Ovary (tissue), 3 donors: ENCODE measurements at regions not wholly inside any gene's neighbourhood (a gene's known extent, or its start where the extent isn't known, plus 50 kb on each side); places are given as distances from the start of the nearest gene placed in this dataset.

Experiments used
- EP300 ChIP-seq: sonication (generic); formaldehyde crosslinking; IDR thresholded peaks from one replicate; pipeline ENCODE4 v1.6.1; 2017; ENCODE audit warnings: antibody characterized with exemption
- POLR2A ChIP-seq: fragments of 450-650 bp; IDR thresholded peaks from one replicate; pipeline ENCODE4 v1.6.1; 2017; ENCODE audit warnings: antibody characterized with exemption, mild to moderate bottlenecking, moderate library complexity
- TF ChIP-seq, protein P1 (sequence below), 3 donors: fragments of 450-650 bp in 2 of 3; fragments of 200-600 bp in 1 of 3; IDR thresholded peaks; one replicate each; pipeline versions ENCODE4 v1.5.1 to v1.8.0; 2016 to 2022; ENCODE audit warnings: antibody characterized with exemption in 3 of 3, mild to moderate bottlenecking in 1 of 3
- donor health status: DM: no; HTN: no; CAD: no.

GRCh38 chr4:20381005-20381404 is 129.3 kb downstream of the SLIT2 start:
- TF ChIP-seq, protein P1, sequence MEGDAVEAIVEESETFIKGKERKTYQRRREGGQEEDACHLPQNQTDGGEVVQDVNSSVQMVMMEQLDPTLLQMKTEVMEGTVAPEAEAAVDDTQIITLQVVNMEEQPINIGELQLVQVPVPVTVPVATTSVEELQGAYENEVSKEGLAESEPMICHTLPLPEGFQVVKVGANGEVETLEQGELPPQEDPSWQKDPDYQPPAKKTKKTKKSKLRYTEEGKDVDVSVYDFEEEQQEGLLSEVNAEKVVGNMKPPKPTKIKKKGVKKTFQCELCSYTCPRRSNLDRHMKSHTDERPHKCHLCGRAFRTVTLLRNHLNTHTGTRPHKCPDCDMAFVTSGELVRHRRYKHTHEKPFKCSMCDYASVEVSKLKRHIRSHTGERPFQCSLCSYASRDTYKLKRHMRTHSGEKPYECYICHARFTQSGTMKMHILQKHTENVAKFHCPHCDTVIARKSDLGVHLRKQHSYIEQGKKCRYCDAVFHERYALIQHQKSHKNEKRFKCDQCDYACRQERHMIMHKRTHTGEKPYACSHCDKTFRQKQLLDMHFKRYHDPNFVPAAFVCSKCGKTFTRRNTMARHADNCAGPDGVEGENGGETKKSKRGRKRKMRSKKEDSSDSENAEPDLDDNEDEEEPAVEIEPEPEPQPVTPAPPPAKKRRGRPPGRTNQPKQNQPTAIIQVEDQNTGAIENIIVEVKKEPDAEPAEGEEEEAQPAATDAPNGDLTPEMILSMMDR (IDR thresholded peaks at IDR 0.05) = no peak
- no peak for TF ChIP-seq POLR2A
- TF ChIP-seq EP300 = no peak
